ENCODE measurements at regions not wholly inside any gene's neighbourhood (a gene's known extent, or its start where the extent isn't known, plus 50 kb on each side); places are given as distances from the start of the nearest gene placed in this dataset.

GRCh38 chr5:103472265-103472664, 90.3 kb downstream of the NUDT12 start:
- TF ChIP-seq TAF1 (IDR thresholded peaks at IDR 0.05; ENCODE audit: borderline replicate concordance, low read depth, low read length) (no peak), POLR2A (IDR thresholded peaks at IDR 0.05; ENCODE audit: low read depth, low read length) (no peak)

Measured in GM12892 (cell line).